Gastrocnemius medialis (tissue), 4 donors: ENCODE measurements at regions not wholly inside any gene's neighbourhood (a gene's known extent, or its start where the extent isn't known, plus 50 kb on each side); places are given as distances from the start of the nearest gene placed in this dataset.

Source experiments
- ATAC-seq, 2 donors: fragments of 150-250 bp; one replicate each; pipeline ENCODE4 v1.9.1; 2016
- DNase-seq, 2 donors: peaks; one replicate each; pipeline ENCODE4 v3.0.0-alpha.2; 2019
- H3K27ac ChIP-seq, 4 donors: fragments of 200-600 bp; sonication (generic); 1 replicate in 1 of 4; 2 replicates in 3 of 4; pipeline ENCODE4 v1.5.1; 2016 to 2018; ENCODE audit warnings: mild to moderate bottlenecking in 2 of 4, moderate library complexity in 1 of 4
- H3K27me3 ChIP-seq, 3 donors: fragments of 200-600 bp; sonication (generic) in 2 of 3; 1 replicate in 1 of 3; 2 replicates in 2 of 3; pipeline versions ENCODE4 v1.5.1 to v1.6.0; 2016 to 2019; ENCODE audit warnings: mild to moderate bottlenecking in 1 of 3, moderate library complexity in 1 of 3
- H3K36me3 ChIP-seq, 2 donors: fragments of 200-600 bp; sonication (generic) in 1 of 2; one replicate each; pipeline ENCODE4 v1.5.1; 2017 to 2018
- H3K4me1 ChIP-seq, 2 donors: fragments of 200-600 bp; sonication (generic) in 1 of 2; one replicate each; pipeline ENCODE4 v1.5.1; 2016 to 2017; ENCODE audit warnings: mild to moderate bottlenecking in 2 of 2
- H3K4me3 ChIP-seq, 4 donors: fragments of 200-600 bp; sonication (generic) in 3 of 4; 1 replicate in 1 of 4; 2 replicates in 3 of 4; pipeline ENCODE4 v1.5.1; 2016 to 2019; ENCODE audit warnings: mild to moderate bottlenecking in 2 of 4
- H3K9me3 ChIP-seq, 3 donors: fragments of 200-600 bp; sonication (generic) in 2 of 3; 1 replicate in 1 of 3; 2 replicates in 2 of 3; pipeline ENCODE4 v1.5.1; 2016 to 2019
- CTCF ChIP-seq, 5 experiments: fragments of 450-650 bp in 3 of 5; fragments of 200-600 bp in 2 of 5; sonication (generic) in 2 of 5; IDR thresholded peaks in 4 of 5; conservative IDR thresholded peaks in 1 of 5; 1 replicate in 4 of 5; 2 replicates in 1 of 5; pipeline ENCODE4 v1.5.1; 2016 to 2019; ENCODE audit warnings: antibody characterized with exemption in 5 of 5, mild to moderate bottlenecking in 3 of 5, moderate library complexity in 3 of 5
- POLR2A ChIP-seq, 2 donors: fragments of 450-650 bp; IDR thresholded peaks; one replicate each; pipeline ENCODE4 v1.6.1; 2017; ENCODE audit warnings: antibody characterized with exemption in 2 of 2, mild to moderate bottlenecking in 2 of 2, moderate library complexity in 2 of 2
- in situ Hi-C, 4 donors: fragments of 200-750 bp; cut with MboI; loops; one replicate each; pipeline versions ENCODE4 v1.15.0 to v1.8.0; 2017; ENCODE audit warnings: low sequenced_read_pairs in 4 of 4
- intact Hi-C: fragments of 100-400 bp; cut with DNase I; formaldehyde crosslinking; loops from one replicate; pipeline ENCODE4 v1.15.1; 2023; ENCODE audit warnings: low total_unique reads

- H3K27me3 ChIP-seq: no peaks in the 10 kb centered on the region
- in situ Hi-C loops: no loop called here
- no peaks in the 10 kb centered on the region for H3K36me3 ChIP-seq
- no peaks in the 10 kb centered on the region for H3K4me1 ChIP-seq
- no peak for TF ChIP-seq CTCF (IDR thresholded peaks at IDR 0.05 in 4 of 5, conservative IDR thresholded peaks at IDR 0.05 in 1 of 5)
- no peak for TF ChIP-seq POLR2A (IDR thresholded peaks at IDR 0.05)
- intact Hi-C loops: no loop called here
- H3K9me3 ChIP-seq: no peaks in the 10 kb centered on the region
- no peak overlapping the region for H3K4me3 ChIP-seq
- no peak overlapping the region for H3K27ac ChIP-seq
- DNase-seq: no peak
- ATAC-seq: no peak
Measured at GRCh38 chr11:12617632-12618031, 56.6 kb upstream of the TEAD1 start.

GRCh38 chr11:12618743-12619540 is 55.3 kb upstream of the TEAD1 start:
- Histone ChIP-seq H3K4me1 (no peaks in the 10 kb centered on the region), H3K9me3 (no peaks in the 10 kb centered on the region), H3K27me3 (no peaks in the 10 kb centered on the region), H3K36me3 (no peaks in the 10 kb centered on the region), H3K27ac (no peak overlapping the region), H3K4me3 (no peak overlapping the region)
- in situ Hi-C loops: no loop called here
- intact Hi-C loops: no loop called here
- no peak for TF ChIP-seq CTCF (IDR thresholded peaks at IDR 0.05 in 4 of 5, conservative IDR thresholded peaks at IDR 0.05 in 1 of 5)
- no peak for TF ChIP-seq POLR2A (IDR thresholded peaks at IDR 0.05)
- DNase-seq (no peak), ATAC-seq (no peak)

- Histone ChIP-seq H3K9me3 (no peaks in the 10 kb centered on the region), H3K4me1 (no peaks in the 10 kb centered on the region), H3K4me3 (no peak overlapping the region), H3K36me3 (no peaks in the 10 kb centered on the region), H3K27ac (no peak overlapping the region), H3K27me3 (no peaks in the 10 kb centered on the region)
- no peak for ATAC-seq
- intact Hi-C loops (no loop called here), in situ Hi-C loops (no loop called here)
- no peak for DNase-seq
- TF ChIP-seq CTCF (IDR thresholded peaks at IDR 0.05 in 4 of 5, conservative IDR thresholded peaks at IDR 0.05 in 1 of 5) (no peak), POLR2A (IDR thresholded peaks at IDR 0.05) (no peak)
Measured at GRCh38 chr11:12623869-12624268, 50.4 kb upstream of the TEAD1 start.
